ENCODE measurements at regions not wholly inside any gene's neighbourhood (a gene's known extent, or its start where the extent isn't known, plus 50 kb on each side); places are given as distances from the start of the nearest gene placed in this dataset.

- no peak for TF ChIP-seq CTCF (IDR thresholded peaks at IDR 0.05; ENCODE audit: insufficient read depth, low read length, poor library complexity, severe bottlenecking)
- Histone ChIP-seq H3K36me3 (ENCODE audit: control insufficient read depth, insufficient read depth, low read length) (no peaks in the 10 kb centered on the region), H3K27me3 (ENCODE audit: control insufficient read depth, insufficient read depth, low read length) (no peaks in the 10 kb centered on the region), H3K4me3 (ENCODE audit: low read depth, low read length) (no peak overlapping the region)
- no peak for DNase-seq (ENCODE audit: low read depth)
Measured at GRCh38 chr7:144991041-144991440, 155.2 kb upstream of the TPK1 start.

- Histone ChIP-seq H3K4me3 (ENCODE audit: low read depth, low read length) (no peak overlapping the region), H3K27me3 (ENCODE audit: control insufficient read depth, insufficient read depth, low read length) (no peaks in the 10 kb centered on the region), H3K36me3 (ENCODE audit: control insufficient read depth, insufficient read depth, low read length) (no peaks in the 10 kb centered on the region)
- DNase-seq (ENCODE audit: low read depth) = no peak
- no peak for TF ChIP-seq CTCF (IDR thresholded peaks at IDR 0.05; ENCODE audit: insufficient read depth, low read length, poor library complexity, severe bottlenecking)
Measured at GRCh38 chr7:144987686-144988085, 151.8 kb upstream of the TPK1 start.

GRCh38 chr7:144982133-144982532, 146.3 kb upstream of the TPK1 start:
- Histone ChIP-seq H3K36me3 (ENCODE audit: control insufficient read depth, insufficient read depth, low read length) (no peaks in the 10 kb centered on the region), H3K27me3 (ENCODE audit: control insufficient read depth, insufficient read depth, low read length) (no peaks in the 10 kb centered on the region), H3K4me3 (ENCODE audit: low read depth, low read length) (no peak overlapping the region)
- no peak for TF ChIP-seq CTCF (IDR thresholded peaks at IDR 0.05; ENCODE audit: insufficient read depth, low read length, poor library complexity, severe bottlenecking)
- no peak for DNase-seq (ENCODE audit: low read depth)

- Histone ChIP-seq H3K36me3 (ENCODE audit: control insufficient read depth, insufficient read depth, low read length) (no peaks in the 10 kb centered on the region), H3K4me3 (ENCODE audit: low read depth, low read length) (no peak overlapping the region), H3K27me3 (ENCODE audit: control insufficient read depth, insufficient read depth, low read length) (no peaks in the 10 kb centered on the region)
- TF ChIP-seq CTCF (IDR thresholded peaks at IDR 0.05; ENCODE audit: insufficient read depth, low read length, poor library complexity, severe bottlenecking) = no peak
- DNase-seq (ENCODE audit: low read depth) = no peak
Measured at GRCh38 chr7:144975882-144976281, 140.0 kb upstream of the TPK1 start.

GRCh38 chr7:144969787-144970186, 133.9 kb upstream of the TPK1 start:
- Histone ChIP-seq H3K36me3 (ENCODE audit: control insufficient read depth, insufficient read depth, low read length) (no peaks in the 10 kb centered on the region), H3K4me3 (ENCODE audit: low read depth, low read length) (no peak overlapping the region), H3K27me3 (ENCODE audit: control insufficient read depth, insufficient read depth, low read length) (no peaks in the 10 kb centered on the region)
- TF ChIP-seq CTCF (IDR thresholded peaks at IDR 0.05; ENCODE audit: insufficient read depth, low read length, poor library complexity, severe bottlenecking) = no peak
- no peak for DNase-seq (ENCODE audit: low read depth)

GRCh38 chr7:144960763-144961162, 124.9 kb upstream of the TPK1 start:
- TF ChIP-seq CTCF (IDR thresholded peaks at IDR 0.05; ENCODE audit: insufficient read depth, low read length, poor library complexity, severe bottlenecking) = no peak
- Histone ChIP-seq H3K4me3 (ENCODE audit: low read depth, low read length) (no peak overlapping the region), H3K27me3 (ENCODE audit: control insufficient read depth, insufficient read depth, low read length) (no peaks in the 10 kb centered on the region), H3K36me3 (ENCODE audit: control insufficient read depth, insufficient read depth, low read length) (no peaks in the 10 kb centered on the region)
- no peak for DNase-seq (ENCODE audit: low read depth)
